ENCODE measurements at regions not wholly inside any gene's neighbourhood (a gene's known extent, or its start where the extent isn't known, plus 50 kb on each side); places are given as distances from the start of the nearest gene placed in this dataset.

DNA sequence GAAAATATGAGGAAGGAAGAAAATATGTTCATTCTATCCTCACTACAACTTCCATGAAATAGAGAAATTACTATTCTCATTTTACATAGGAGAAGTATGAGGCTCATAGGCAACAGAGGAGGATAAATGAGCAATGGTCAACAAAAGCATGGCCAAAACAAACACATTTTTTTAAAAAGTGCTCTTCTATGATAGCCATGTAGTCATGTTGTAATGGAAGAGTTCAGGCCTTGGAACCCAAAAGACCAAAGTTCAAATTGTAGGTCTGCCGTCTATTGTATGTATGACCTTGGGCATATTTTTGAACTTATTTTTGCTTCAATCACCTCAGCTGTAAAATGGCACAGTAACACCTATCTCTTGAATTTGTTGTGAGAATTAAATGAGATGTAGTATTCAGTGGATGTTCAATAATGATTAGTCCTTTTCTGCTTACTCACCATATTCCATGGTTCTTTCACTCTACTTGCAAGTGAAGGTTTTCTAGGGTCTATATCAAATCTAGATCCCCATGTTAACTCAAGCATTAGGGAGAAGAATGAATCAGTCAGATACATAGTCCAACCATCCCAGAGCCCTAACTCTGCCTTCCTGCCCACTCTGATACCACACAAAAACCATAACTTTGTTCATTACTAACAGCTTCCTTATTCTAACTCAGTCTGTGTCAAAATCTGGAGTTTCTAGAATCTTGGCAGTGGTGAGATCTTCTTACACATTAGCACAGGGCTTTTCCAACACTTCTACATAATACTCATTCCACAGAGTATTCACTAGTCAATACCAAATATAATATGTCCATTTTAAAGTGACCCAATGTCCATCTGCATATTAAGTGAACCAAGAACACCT, 353.2 kb downstream of the PLPP3 start:
- H3K36me3 ChIP-seq = no peaks in the 10 kb centered on the region
- no peaks in the 10 kb centered on the region for H3K9me3 ChIP-seq
- H3K27me3 ChIP-seq = no peaks in the 10 kb centered on the region
- intact Hi-C loops (cut with DNase I) = no loop called here
- H3K27ac ChIP-seq = no peak overlapping the region
- WGBS, 2 donors = 95 to 96% methylated on average over 1 of the region's 1 CpG
- no peak overlapping the region for H3K4me3 ChIP-seq
- DNase-seq = no peak
- TF ChIP-seq POLR2A (IDR thresholded peaks at IDR 0.05) = no peak
- TF ChIP-seq, protein P1, sequence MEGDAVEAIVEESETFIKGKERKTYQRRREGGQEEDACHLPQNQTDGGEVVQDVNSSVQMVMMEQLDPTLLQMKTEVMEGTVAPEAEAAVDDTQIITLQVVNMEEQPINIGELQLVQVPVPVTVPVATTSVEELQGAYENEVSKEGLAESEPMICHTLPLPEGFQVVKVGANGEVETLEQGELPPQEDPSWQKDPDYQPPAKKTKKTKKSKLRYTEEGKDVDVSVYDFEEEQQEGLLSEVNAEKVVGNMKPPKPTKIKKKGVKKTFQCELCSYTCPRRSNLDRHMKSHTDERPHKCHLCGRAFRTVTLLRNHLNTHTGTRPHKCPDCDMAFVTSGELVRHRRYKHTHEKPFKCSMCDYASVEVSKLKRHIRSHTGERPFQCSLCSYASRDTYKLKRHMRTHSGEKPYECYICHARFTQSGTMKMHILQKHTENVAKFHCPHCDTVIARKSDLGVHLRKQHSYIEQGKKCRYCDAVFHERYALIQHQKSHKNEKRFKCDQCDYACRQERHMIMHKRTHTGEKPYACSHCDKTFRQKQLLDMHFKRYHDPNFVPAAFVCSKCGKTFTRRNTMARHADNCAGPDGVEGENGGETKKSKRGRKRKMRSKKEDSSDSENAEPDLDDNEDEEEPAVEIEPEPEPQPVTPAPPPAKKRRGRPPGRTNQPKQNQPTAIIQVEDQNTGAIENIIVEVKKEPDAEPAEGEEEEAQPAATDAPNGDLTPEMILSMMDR (IDR thresholded peaks at IDR 0.05) = no peak
- H3K4me1 ChIP-seq = no peaks in the 10 kb centered on the region

DNA sequence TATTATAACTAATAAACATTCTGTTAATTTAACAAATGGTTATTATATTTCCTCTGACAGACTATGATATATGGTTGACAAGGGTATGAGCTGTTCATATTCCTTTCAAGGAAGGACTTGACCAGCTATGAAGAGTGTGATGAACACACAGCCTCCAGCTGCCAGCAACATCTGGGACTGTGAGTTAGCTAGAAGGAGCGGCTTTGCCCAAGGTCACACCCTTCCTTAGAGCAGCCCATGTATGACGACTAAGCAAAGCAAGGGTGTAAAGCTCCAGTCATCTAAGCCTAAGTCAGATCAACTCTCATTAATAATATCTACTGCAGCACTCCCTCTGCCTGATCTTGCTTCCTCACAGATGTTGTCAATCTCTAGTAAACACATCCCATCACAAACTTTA, 355.4 kb downstream of the PLPP3 start:
- no peak for DNase-seq
- Histone ChIP-seq H3K9me3 (no peaks in the 10 kb centered on the region), H3K36me3 (no peaks in the 10 kb centered on the region), H3K27ac (no peak overlapping the region), H3K4me1 (no peaks in the 10 kb centered on the region), H3K4me3 (no peak overlapping the region), H3K27me3 (no peaks in the 10 kb centered on the region)
- WGBS, 2 donors = 48 to 61% methylated on average over 2 of the region's 2 CpGs
- intact Hi-C loops (cut with DNase I) = no loop called here
- TF ChIP-seq, protein P1 (IDR thresholded peaks at IDR 0.05) = no peak
- TF ChIP-seq POLR2A (IDR thresholded peaks at IDR 0.05) = no peak

DNA sequence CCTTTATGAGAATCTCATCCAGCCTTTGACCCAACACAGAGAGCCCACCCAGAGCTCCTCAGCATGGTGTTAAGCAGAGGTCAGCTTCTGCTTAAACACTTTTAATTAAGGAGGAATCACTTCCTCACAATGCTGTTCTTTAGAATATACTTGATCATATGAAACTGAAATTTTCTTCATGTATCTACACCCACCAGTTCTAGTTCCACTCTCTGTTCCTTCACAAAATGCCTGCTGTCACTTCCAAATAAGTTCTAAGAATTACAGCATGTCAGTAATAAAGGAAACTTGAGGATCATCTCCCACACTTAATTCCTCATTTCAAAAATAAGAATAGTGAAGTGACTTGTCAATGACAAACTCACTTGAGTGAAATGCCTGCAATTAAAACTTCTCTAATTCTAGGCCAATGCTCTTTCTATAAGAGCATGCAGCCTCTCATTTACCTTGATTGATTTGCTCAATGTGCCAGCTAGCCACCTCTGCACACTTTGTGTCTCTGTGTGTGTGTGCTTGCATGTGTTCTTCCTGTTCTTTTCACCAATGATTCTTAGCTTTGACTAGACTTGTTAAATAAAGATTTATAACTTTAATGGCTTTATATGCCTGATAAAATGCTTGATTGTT, 356.3 kb downstream of the PLPP3 start:
- H3K36me3 ChIP-seq = no peaks in the 10 kb centered on the region
- no peak overlapping the region for H3K27ac ChIP-seq
- H3K9me3 ChIP-seq = no peaks in the 10 kb centered on the region
- H3K4me3 ChIP-seq = no peak overlapping the region
- intact Hi-C loops (cut with DNase I) = no loop called here
- no peaks in the 10 kb centered on the region for H3K27me3 ChIP-seq
- DNase-seq = no peak
- H3K4me1 ChIP-seq = no peaks in the 10 kb centered on the region
- TF ChIP-seq, protein P1 (IDR thresholded peaks at IDR 0.05) = no peak
- TF ChIP-seq POLR2A (IDR thresholded peaks at IDR 0.05) = no peak

DNA sequence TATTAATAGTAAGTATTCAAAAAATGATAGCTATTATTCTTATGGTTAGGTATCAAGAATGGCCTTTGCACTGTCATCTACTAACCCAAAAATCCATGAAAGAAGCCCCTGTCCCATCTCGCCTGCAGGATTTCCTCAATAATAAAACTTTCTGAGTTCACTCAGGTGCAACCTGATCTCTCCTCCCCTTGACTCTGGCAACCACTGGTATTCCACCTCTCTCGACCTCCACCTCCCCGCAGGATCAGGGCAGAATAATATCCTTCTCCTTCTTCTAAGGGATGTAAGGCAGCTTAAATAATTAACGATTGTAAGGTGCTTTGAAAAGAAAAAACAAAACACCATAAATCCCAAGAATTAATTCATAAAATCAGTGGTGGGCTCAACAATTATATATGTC, 359.3 kb downstream of the PLPP3 start:
- 87 to 89% methylated on average over 4 of the region's 4 CpGs for WGBS, 2 donors
- no peaks in the 10 kb centered on the region for H3K9me3 ChIP-seq
- no peak overlapping the region for H3K27ac ChIP-seq
- H3K4me3 ChIP-seq = no peak overlapping the region
- no peak for TF ChIP-seq POLR2A (IDR thresholded peaks at IDR 0.05)
- TF ChIP-seq, protein P1 (IDR thresholded peaks at IDR 0.05) = no peak
- no peaks in the 10 kb centered on the region for H3K27me3 ChIP-seq
- H3K36me3 ChIP-seq = no peaks in the 10 kb centered on the region
- no peak for DNase-seq
- peaks cover 5 to 8% (median 5%) of the 10 kb centered on the region in 3 donors for H3K4me1 ChIP-seq
- intact Hi-C loops (cut with DNase I) = no loop called here

DNA sequence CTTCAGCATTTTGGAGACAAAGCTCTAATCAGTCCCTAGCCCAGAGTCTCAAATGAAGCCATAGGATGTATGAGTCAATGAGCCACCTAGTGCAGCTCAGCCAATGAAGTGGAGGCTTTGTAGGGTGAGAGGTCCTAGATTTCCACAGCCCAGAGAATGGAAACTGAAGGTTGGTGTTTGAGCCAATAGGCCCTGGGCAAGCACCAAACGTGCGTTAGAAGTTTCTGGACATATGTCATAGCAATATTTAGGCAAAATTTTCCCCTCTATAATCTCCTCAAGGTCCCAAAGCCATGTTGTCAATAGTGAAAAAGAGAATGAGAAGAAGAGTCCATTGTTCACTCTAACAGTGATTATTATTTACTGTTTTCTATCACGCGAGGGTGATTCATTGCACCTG, 361.3 kb downstream of the PLPP3 start:
- Histone ChIP-seq H3K27me3 (no peaks in the 10 kb centered on the region), H3K4me1 (peaks cover 5 to 8% (median 5%) of the 10 kb centered on the region in 3 donors), H3K36me3 (no peaks in the 10 kb centered on the region), H3K27ac (no peak overlapping the region), H3K9me3 (no peaks in the 10 kb centered on the region), H3K4me3 (no peak overlapping the region)
- DNase-seq = no peak
- TF ChIP-seq, protein P1 (IDR thresholded peaks at IDR 0.05) = no peak
- no peak for TF ChIP-seq POLR2A (IDR thresholded peaks at IDR 0.05)
- intact Hi-C loops (cut with DNase I) = no loop called here
- 86 to 88% methylated on average over 4 of the region's 4 CpGs for WGBS, 2 donors
